ENCODE measurements at regions not wholly inside any gene's neighbourhood (a gene's known extent, or its start where the extent isn't known, plus 50 kb on each side); places are given as distances from the start of the nearest gene placed in this dataset.

- TF ChIP-seq ZNF274 (IDR thresholded peaks at IDR 0.05; ENCODE audit: low read depth, low read length) (no peak), SUZ12 (IDR thresholded peaks at IDR 0.05; ENCODE audit: extremely low read depth, insufficient read depth, insufficient read length) (no peak), YY1 (IDR thresholded peaks at IDR 0.05; ENCODE audit: insufficient read depth, insufficient read length) (no peak)
Measured at GRCh38 chr4:31075969-31076368, 355.8 kb downstream of the PCDH7 start.

Data from NT2/D1 (cell line).